ENCODE measurements at regions not wholly inside any gene's neighbourhood (a gene's known extent, or its start where the extent isn't known, plus 50 kb on each side); places are given as distances from the start of the nearest gene placed in this dataset.

- TF ChIP-seq CTCF (IDR thresholded peaks at IDR 0.05) (no peak), POLR2A (IDR thresholded peaks at IDR 0.05) (no peak)
Measured at GRCh38 chr7:46383605-46384004, 462.5 kb upstream of the IGFBP3 start.

All from adrenal gland (tissue), 5 donors.